A549 (cell line): ENCODE measurements at regions not wholly inside any gene's neighbourhood (a gene's known extent, or its start where the extent isn't known, plus 50 kb on each side); places are given as distances from the start of the nearest gene placed in this dataset.

ENCODE experiments used
- ATAC-seq, 2 experiments: fragments of 200-7000 bp in 1 of 2; fragments of >200 bp in 1 of 2; cut with Nextera tagmentation in 1 of 2; cut with Tn5 transposase in 1 of 2; 3 replicates each; pipeline versions ENCODE4 v1.8.0 to v1.9.1; 2018 to 2020; ENCODE audit warnings: mild to moderate bottlenecking in 1 of 2, moderate library complexity in 1 of 2
- CTCF ChIA-PET: fragments of 300-600 bp; sonication (Branson Sonifier 250); formaldehyde crosslinking; extraction: SDS; loops from one replicate; lab custom pipeline; 2021; ENCODE audit warnings: antibody characterized with exemption, inconsistent platforms; lab: Yijun Ruan, JAX
- POLR2A ChIA-PET: fragments of 350-600 bp; formaldehyde crosslinking; extraction: SDS; loops from one replicate; lab custom pipeline; 2021; ENCODE audit warnings: antibody characterized with exemption, inconsistent platforms; lab: Yijun Ruan, JAX
- DNase-seq, 2 experiments: peaks; one replicate each; pipeline versions ENCODE4 v3.0.0 to v3.0.0-alpha.2; 2011 to 2016; ENCODE audit warnings: low read depth in 1 of 2, low spot score in 1 of 2
- FAIRE-seq: peaks from 2 replicates; lab custom pipeline; 2011; peaks lifted over from hg19 to GRCh38; lab: Jason Lieb, UNC
- H3K27ac ChIP-seq, 2 experiments: fragments of >200 bp; sonication (Bioruptor Twin); formaldehyde crosslinking; 3 replicates each; pipeline ENCODE4 v1.5.1; 2016 to 2017
- H3K4me1 ChIP-seq: fragments of >200 bp; sonication (Bioruptor Twin); formaldehyde crosslinking; 3 replicates; pipeline ENCODE4 v1.6.1; 2016
- H3K4me2 ChIP-seq: fragments of >200 bp; sonication (Bioruptor Twin); formaldehyde crosslinking; 3 replicates; pipeline ENCODE4 v1.6.1; 2016
- H3K4me3 ChIP-seq: fragments of >200 bp; sonication (Bioruptor Twin); formaldehyde crosslinking; 3 replicates; pipeline ENCODE4 v1.5.1; 2016
- H3K9me3 ChIP-seq: fragments of >200 bp; sonication (Bioruptor Twin); formaldehyde crosslinking; 3 replicates; pipeline ENCODE4 v1.6.1; 2016
- BCL3 ChIP-seq: fragments of >200 bp; sonication (Bioruptor Twin); formaldehyde crosslinking; IDR thresholded peaks from 3 replicates; pipeline ENCODE4 v1.6.1; 2016
- BHLHE40 ChIP-seq: IDR thresholded peaks from 2 replicates; pipeline ENCODE4 v1.6.1; 2012; ENCODE audit warnings: low read depth, low read length, inconsistent platforms
- CEBPB ChIP-seq, 2 experiments: fragments of >200 bp in 1 of 2; sonication (Bioruptor Twin) in 1 of 2; formaldehyde crosslinking in 1 of 2; IDR thresholded peaks; 2 replicates each; pipeline ENCODE4 v1.6.1; 2012 to 2016
- CHD2 ChIP-seq: fragments of 150-350 bp; IDR thresholded peaks from 2 replicates; pipeline ENCODE4 v1.6.1; 2014; ENCODE audit warnings: low read length; ENCODE audit not compliant: partially characterized antibody
- CHD4 ChIP-seq: fragments of 200-600 bp; sonication (generic); IDR thresholded peaks from 2 replicates; pipeline ENCODE4 v1.6.1; 2016; ENCODE audit warnings: antibody characterized with exemption, mild to moderate bottlenecking, borderline replicate concordance
- CTCF ChIP-seq: fragments of >200 bp; sonication (Bioruptor Twin); formaldehyde crosslinking; IDR thresholded peaks from 3 replicates; pipeline ENCODE4 v1.5.1; 2016
- E2F6 ChIP-seq: IDR thresholded peaks from 2 replicates; pipeline ENCODE4 v1.6.1; 2012; ENCODE audit warnings: low read depth, borderline replicate concordance
- EHMT2 ChIP-seq: fragments of 200-600 bp; sonication (generic); IDR thresholded peaks from 2 replicates; pipeline ENCODE4 v1.6.1; 2016; ENCODE audit warnings: antibody characterized with exemption, low read depth, mild to moderate bottlenecking, moderate library complexity
- GATA3 ChIP-seq: IDR thresholded peaks from 2 replicates; pipeline ENCODE4 v1.6.1; 2012; ENCODE audit warnings: borderline replicate concordance
- HES2 ChIP-seq: fragments of >200 bp; sonication (Bioruptor Twin); formaldehyde crosslinking; IDR thresholded peaks from 2 replicates; pipeline ENCODE4 v1.6.1; 2016
- KDM1A ChIP-seq: fragments of 200-600 bp; sonication (generic); IDR thresholded peaks from 2 replicates; pipeline ENCODE4 v1.6.1; 2016; ENCODE audit warnings: low read depth, mild to moderate bottlenecking
- KDM5A ChIP-seq: fragments of 200-600 bp; sonication (generic); IDR thresholded peaks from 2 replicates; pipeline ENCODE4 v1.6.1; 2016; ENCODE audit warnings: antibody characterized with exemption, mild to moderate bottlenecking
- MAX ChIP-seq: IDR thresholded peaks from 2 replicates; pipeline ENCODE4 v1.6.1; 2012
- MYC ChIP-seq: IDR thresholded peaks from 2 replicates; pipeline ENCODE4 v1.6.1; 2012; ENCODE audit warnings: mild to moderate bottlenecking, inconsistent platforms, low read length, improper control_type of control experiment, borderline replicate concordance
- NR3C1 ChIP-seq: fragments of >200 bp; sonication (Bioruptor Twin); formaldehyde crosslinking; IDR thresholded peaks from 3 replicates; pipeline ENCODE4 v1.6.1; 2017
- PBX3 ChIP-seq: IDR thresholded peaks from 2 replicates; pipeline ENCODE4 v1.6.1; 2012
- POLR2A ChIP-seq: IDR thresholded peaks from 2 replicates; pipeline ENCODE4 v1.6.1; 2012; ENCODE audit warnings: mild to moderate bottlenecking, low read length
- POLR2AphosphoS2 ChIP-seq: conservative IDR thresholded peaks from 2 replicates; pipeline ENCODE4 v1.6.1; 2012; ENCODE audit warnings: low read length, improper control_type of control experiment, inconsistent platforms
- RAD21 ChIP-seq, 2 experiments: fragments of >200 bp in 1 of 2; sonication (Bioruptor Twin) in 1 of 2; formaldehyde crosslinking in 1 of 2; IDR thresholded peaks in 1 of 2; conservative IDR thresholded peaks in 1 of 2; 2 replicates in 1 of 2; 3 replicates in 1 of 2; pipeline ENCODE4 v1.6.1; 2012 to 2018; ENCODE audit warnings: inconsistent platforms in 1 of 2
- RARB ChIP-seq: fragments of 250-450 bp; sonication (Bioruptor Pico); IDR thresholded peaks from 2 replicates; pipeline ENCODE4 v1.8.0; 2021; ENCODE audit warnings: mild to moderate bottlenecking, moderate library complexity
- RCOR1 ChIP-seq: fragments of 150-350 bp; IDR thresholded peaks from 2 replicates; pipeline ENCODE4 v1.6.1; 2014; ENCODE audit warnings: antibody characterized with exemption, low read length, low read depth
- RFX5 ChIP-seq: fragments of 450-650 bp; IDR thresholded peaks from 2 replicates; pipeline ENCODE4 v1.7.1; 2014; ENCODE audit warnings: antibody characterized with exemption, mild to moderate bottlenecking, moderate library complexity
- RNF2 ChIP-seq: fragments of 200-600 bp; sonication (generic); IDR thresholded peaks from 2 replicates; pipeline ENCODE4 v1.6.1; 2016; ENCODE audit warnings: low read depth, mild to moderate bottlenecking, antibody characterized with exemption, moderate library complexity, borderline replicate concordance
- USF2 ChIP-seq: fragments of 450-650 bp; IDR thresholded peaks from 2 replicates; pipeline ENCODE4 v1.6.1; 2014; ENCODE audit warnings: antibody characterized with exemption
- WGBS: methylation state at CpG from one replicate; pipeline ENCODE4 v1.1.6; 2017; ENCODE audit errors: missing lambda C conversion rate; 5-methylcytosine and 5-hydroxymethylcytosine counted together

GRCh38 chr7:114183311-114184088 is 231.1 kb upstream of the FOXP2 start:
- H3K27ac ChIP-seq: no peak overlapping the region
- TF ChIP-seq HES2 (no peak), RNF2 (no peak), KDM1A (no peak), POLR2AphosphoS2 (no peak), POLR2A (no peak)
- ChIA-PET CTCF (no interaction called here), POLR2A (no interaction called here)
- no peaks in the 10 kb centered on the region for H3K9me3 ChIP-seq
- H3K4me1 ChIP-seq: no peaks in the 10 kb centered on the region
- DNase-seq (no peak), ATAC-seq (no peak), FAIRE-seq (no peak)
- no peak overlapping the region for H3K4me3 ChIP-seq
- WGBS: 79% methylated on average over 3 of the region's 3 CpGs
- H3K4me2 ChIP-seq: no peak overlapping the region

GRCh38 chr7:114182837-114183236 is 231.8 kb upstream of the FOXP2 start:
- DNase-seq: no peak
- Histone ChIP-seq H3K4me3 (no peak overlapping the region), H3K4me2 (no peak overlapping the region), H3K27ac (no peak overlapping the region)
- CTCF ChIA-PET: no interaction called here
- FAIRE-seq: no peak
- ATAC-seq: no peak
- TF ChIP-seq BCL3: no peak
- no peak for TF ChIP-seq PBX3
- no peak for TF ChIP-seq CEBPB (IDR thresholded peaks at IDR 0.05)
- no peak for TF ChIP-seq USF2
- no peak for TF ChIP-seq CHD4
- no peak for TF ChIP-seq CTCF
- TF ChIP-seq RAD21 (conservative IDR thresholded peaks at IDR 0.05 in 1 of 2, IDR thresholded peaks at IDR 0.05 in 1 of 2): no peak
- TF ChIP-seq RARB (CRISPR knock-in tag): no peak
- TF ChIP-seq E2F6: no peak
- TF ChIP-seq, all 56 proteins: peak for 0
- POLR2A ChIA-PET: no interaction called here
- 9% methylated on average over 1 of the region's 1 CpG for WGBS
- Histone ChIP-seq H3K4me1 (no peaks in the 10 kb centered on the region), H3K9me3 (no peaks in the 10 kb centered on the region)

GRCh38 chr7:114181280-114181679 is 233.3 kb upstream of the FOXP2 start:
- FAIRE-seq (no peak), DNase-seq (no peak)
- no peak overlapping the region for H3K27ac ChIP-seq
- TF ChIP-seq KDM5A (no peak), NR3C1 (no peak), BHLHE40 (no peak), RCOR1 (no peak), PBX3 (no peak), GATA3 (no peak), EHMT2 (no peak), MYC (no peak), USF2 (no peak), CHD2 (no peak), MAX (no peak), CEBPB (IDR thresholded peaks at IDR 0.05) (no peak), RFX5 (no peak)
- TF ChIP-seq, all 56 proteins: peak for 0
- POLR2A ChIA-PET: no interaction called here
- WGBS: 19% methylated on average over 1 of the region's 1 CpG
- no peaks in the 10 kb centered on the region for H3K4me1 ChIP-seq
- CTCF ChIA-PET: no interaction called here
- no peak overlapping the region for H3K4me3 ChIP-seq
- H3K4me2 ChIP-seq: no peak overlapping the region
- H3K9me3 ChIP-seq: no peaks in the 10 kb centered on the region
- ATAC-seq: no peak
